HG03558 (cell line): ENCODE measurements at regions not wholly inside any gene's neighbourhood (a gene's known extent, or its start where the extent isn't known, plus 50 kb on each side); places are given as distances from the start of the nearest gene placed in this dataset.

Experiments used
- ATAC-seq: cut with Tn5 transposase; IDR thresholded peaks from one replicate; pipeline ENCODE4 v1.9.1; 2021; ENCODE audit warnings: moderate number of reproducible peaks; ENCODE audit not compliant: unreplicated experiment; ENCODE audit errors: extremely low read depth

DNA sequence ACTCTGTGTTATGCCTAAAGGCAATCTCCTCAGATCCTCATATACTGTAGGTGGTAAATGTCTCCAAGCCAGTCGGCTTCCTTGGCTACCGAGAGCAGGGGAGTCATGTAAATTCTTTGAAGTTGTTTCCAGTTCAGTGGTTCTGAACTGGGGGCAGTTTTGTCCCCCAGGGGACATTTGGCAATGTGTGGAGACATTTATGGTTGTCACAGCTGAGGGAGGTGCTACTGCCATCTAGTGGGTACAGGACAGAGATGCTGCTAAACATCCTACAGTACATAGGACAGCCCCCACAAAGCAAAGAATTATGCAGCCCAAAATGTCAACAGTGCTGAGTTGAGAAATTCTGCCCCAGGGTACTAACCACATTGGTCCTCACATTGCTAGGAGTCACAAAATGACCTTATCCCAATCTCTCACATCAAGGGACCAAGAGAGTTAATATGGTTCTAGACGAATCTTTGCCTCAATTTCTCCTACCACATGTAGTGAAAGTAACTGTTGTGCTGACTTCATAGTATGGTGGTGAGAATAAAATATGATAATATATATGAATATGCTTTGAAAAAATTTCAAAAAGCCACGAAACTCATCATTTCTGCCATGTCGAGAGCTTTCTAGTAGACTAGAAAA lies 104.4 kb upstream of the ARHGAP24 start:
- no peak for ATAC-seq

GRCh38 chr4:85372966-85373365 lies 102.0 kb upstream of the ARHGAP24 start:
- no peak for ATAC-seq

DNA sequence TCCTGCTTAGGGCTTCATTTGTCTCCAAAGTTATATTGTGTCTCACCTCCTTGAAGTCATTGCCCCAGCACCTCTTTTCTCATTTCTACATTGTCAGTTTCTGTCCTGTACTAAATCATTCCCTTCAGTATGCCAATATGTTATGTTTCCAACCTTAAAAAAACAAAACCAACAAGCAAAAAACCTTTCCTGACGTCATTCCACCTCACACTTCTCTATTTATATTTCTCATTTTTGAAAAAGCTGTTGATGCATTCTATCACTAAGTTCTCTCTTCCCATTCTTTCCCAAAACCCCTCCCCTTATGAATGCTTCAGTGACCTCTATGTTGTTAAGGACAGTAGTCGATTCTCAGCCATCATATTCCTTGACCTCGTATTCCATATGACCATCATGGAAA lies 98.7 kb upstream of the ARHGAP24 start:
- no peak for ATAC-seq

DNA sequence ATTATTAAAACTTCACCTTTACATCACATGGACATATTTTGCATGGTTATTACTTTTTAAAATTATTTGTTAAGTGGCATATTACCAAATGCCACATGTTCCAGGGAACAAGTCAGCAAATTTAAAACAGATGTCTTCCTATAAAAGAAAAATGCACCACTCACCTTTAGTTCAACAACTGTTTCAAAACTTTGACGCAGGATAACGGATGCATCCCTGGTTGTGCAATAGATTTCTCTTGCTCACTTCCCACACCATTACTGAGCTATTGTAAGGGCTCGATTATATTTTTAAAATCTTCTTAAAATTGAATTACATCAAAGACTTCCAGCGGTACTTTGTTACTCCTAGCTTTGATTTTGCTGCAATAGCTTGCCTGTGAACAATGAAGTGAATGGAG lies 93.0 kb upstream of the ARHGAP24 start:
- ATAC-seq: no peak

GRCh38 chr4:85391071-85391470 lies 83.9 kb upstream of the ARHGAP24 start:
- no peak for ATAC-seq

DNA sequence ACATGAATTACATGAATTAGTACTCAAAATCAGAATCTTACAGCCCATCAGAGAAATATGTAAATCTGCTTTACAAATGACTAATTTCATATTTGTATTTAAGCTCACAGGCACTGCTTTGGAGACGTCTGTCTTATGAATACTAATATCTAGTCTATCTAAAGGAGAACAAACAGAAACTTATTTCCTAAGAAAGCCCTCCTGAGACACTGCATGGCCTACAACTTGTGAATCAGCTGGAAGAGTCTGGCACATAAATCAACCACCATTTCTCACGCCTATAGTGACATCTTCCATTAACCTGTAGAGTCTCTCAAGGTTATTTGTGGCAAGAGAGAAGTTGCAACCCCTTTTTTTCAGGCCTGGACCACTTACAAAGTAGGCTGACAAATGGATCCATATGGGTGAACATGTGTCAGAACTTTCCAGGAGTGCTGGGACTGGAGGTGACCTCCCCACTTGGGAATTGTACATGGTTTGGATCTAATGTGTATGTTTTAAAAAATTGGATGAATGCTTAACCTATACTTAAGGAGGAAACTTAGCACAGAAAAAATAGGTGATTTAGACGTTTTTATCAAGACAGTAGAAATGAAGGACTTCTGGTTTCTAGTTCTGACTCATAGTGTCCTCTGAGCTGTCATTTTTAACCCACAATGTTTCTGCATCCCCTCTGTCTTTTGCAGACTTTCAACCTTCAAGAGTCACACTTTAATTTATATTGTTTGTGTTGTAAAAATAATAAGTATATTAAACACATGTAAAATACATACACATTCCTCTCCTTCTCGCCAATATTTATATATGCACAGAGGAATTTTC lies 83.2 kb upstream of the ARHGAP24 start:
- ATAC-seq: peak; percentile 82

GRCh38 chr4:85393201-85393600 lies 81.7 kb upstream of the ARHGAP24 start:
- ATAC-seq: peak; percentile 28

DNA sequence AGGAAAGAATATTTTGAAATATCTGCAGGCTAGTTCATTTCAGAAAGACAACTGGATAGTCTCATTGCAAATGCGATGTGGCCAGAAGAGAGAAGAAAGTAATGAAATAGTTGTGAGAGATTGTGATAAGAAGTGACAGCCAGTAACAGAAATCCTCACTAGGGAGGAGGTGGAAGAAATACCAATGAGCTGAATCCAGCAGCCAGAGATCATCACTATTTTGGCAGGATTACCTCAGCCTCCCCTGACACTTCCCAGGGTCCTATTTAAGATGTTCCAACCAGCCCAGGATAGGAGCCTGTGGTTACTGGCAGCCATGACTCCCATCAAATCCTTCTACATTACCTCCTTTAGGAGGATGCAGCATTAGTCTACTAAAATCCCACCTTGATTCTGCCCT lies 76.7 kb upstream of the ARHGAP24 start:
- no peak for ATAC-seq

- peak; percentile 76 for ATAC-seq
Observed at GRCh38 chr4:85399270-85399669, 75.7 kb upstream of the ARHGAP24 start.

GRCh38 chr4:85402371-85402770 lies 72.6 kb upstream of the ARHGAP24 start:
- no peak for ATAC-seq

- no peak for ATAC-seq
Observed at GRCh38 chr4:85406185-85406584, 68.8 kb upstream of the ARHGAP24 start.

GRCh38 chr4:85407546-85407945 lies 67.4 kb upstream of the ARHGAP24 start:
- no peak for ATAC-seq

- no peak for ATAC-seq
Observed at GRCh38 chr4:85408301-85408700, 66.6 kb upstream of the ARHGAP24 start.

DNA sequence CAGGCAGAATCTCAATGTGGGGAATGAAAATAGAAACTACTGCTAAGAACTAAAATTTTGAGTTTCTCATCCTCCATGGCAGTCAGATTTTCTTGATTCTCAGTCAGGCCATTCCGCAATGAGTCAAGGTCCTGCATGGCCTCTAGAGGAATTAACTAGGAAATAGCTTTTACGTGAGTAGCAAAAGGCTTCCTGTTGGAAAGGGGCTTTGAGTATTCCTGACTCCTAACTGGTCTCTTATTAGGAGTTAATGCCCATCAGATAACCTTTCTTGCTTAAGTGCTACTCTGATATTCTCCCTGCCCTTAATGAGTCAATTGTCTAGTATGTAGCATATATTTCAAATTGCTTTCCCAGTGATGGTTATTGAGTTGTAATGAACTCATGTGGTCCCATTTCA lies 65.7 kb upstream of the ARHGAP24 start:
- no peak for ATAC-seq

GRCh38 chr4:85411386-85411785 lies 63.6 kb upstream of the ARHGAP24 start:
- ATAC-seq: no peak

DNA sequence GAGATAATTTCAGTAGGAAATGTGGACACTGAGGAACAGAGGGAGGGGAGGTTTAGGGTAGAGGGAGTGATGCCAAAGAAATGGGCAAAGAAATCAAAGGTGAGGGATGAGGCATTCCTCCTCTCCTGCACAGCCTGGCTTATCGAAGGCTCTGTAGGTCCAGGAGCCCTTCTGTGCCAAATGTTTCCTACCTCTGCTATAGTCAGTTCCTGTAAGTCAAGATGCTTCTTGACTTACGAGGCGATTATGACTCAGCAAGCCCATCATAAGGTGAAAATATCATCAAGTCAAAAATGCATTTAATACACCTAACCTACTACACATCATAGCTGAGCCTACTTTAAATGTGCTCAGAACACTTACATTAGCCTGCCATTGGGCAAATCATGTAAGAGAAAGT lies 60.0 kb upstream of the ARHGAP24 start:
- no peak for ATAC-seq

- ATAC-seq: no peak
Observed at GRCh38 chr4:85416094-85416493, 58.9 kb upstream of the ARHGAP24 start.

- no peak for ATAC-seq
Observed at GRCh38 chr4:85419103-85419502, 55.8 kb upstream of the ARHGAP24 start.

GRCh38 chr4:85420831-85421230 lies 54.1 kb upstream of the ARHGAP24 start:
- no peak for ATAC-seq

DNA sequence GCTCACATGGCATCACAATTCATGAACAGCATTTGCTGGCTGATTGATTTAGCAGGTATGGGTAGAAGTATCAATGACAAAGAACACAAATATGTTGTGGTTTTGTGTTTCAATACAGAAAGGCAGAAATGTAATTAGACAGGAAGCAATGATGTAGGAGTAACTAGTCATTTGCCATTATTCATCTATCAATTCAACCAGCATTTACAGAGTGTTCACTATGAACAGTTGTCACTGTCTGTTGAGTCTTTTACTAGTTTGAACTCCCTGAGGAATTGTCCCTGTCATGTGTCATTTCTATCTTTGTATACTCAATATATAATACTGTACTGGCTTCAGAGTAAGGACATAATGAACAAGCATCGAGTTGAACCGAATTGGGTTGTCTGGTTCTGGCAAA lies 51.5 kb upstream of the ARHGAP24 start:
- ATAC-seq: no peak
